Hepatocyte (in vitro differentiated cells): ENCODE measurements at regions not wholly inside any gene's neighbourhood (a gene's known extent, or its start where the extent isn't known, plus 50 kb on each side); places are given as distances from the start of the nearest gene placed in this dataset.

Experiments
- DNase-seq: peaks from one replicate; pipeline ENCODE4 v3.0.0-alpha.2; 2016; ENCODE audit warnings: low spot score
- H2AFZ ChIP-seq: fragments of 200-600 bp; sonication (generic); 2 replicates; pipeline ENCODE4 v1.6.0; 2016; ENCODE audit warnings: antibody characterized with exemption, mild to moderate bottlenecking
- H3K27ac ChIP-seq: fragments of 200-600 bp; sonication (generic); 2 replicates; pipeline ENCODE4 v1.5.1; 2016; ENCODE audit warnings: mild to moderate bottlenecking
- H3K27me3 ChIP-seq: fragments of 200-600 bp; sonication (generic); 2 replicates; pipeline ENCODE4 v1.6.1; 2016
- H3K36me3 ChIP-seq: fragments of 200-600 bp; sonication (generic); replicated peaks from 2 replicates; pipeline ENCODE4 v1.5.1; 2016; ENCODE audit warnings: low read depth; ENCODE audit not compliant: insufficient read depth
- H3K4me1 ChIP-seq: fragments of 200-600 bp; sonication (generic); 2 replicates; pipeline ENCODE4 v1.5.1; 2016; ENCODE audit warnings: mild to moderate bottlenecking, moderate library complexity; ENCODE audit not compliant: insufficient read depth
- H3K4me2 ChIP-seq: fragments of 200-600 bp; sonication (generic); 2 replicates; pipeline ENCODE4 v1.6.0; 2016
- H3K4me3 ChIP-seq: fragments of 200-600 bp; sonication (generic); 2 replicates; pipeline ENCODE4 v1.5.1; 2016; ENCODE audit warnings: mild to moderate bottlenecking
- H3K79me2 ChIP-seq: fragments of 200-600 bp; sonication (generic); 2 replicates; pipeline ENCODE4 v1.6.0; 2017; ENCODE audit warnings: mild to moderate bottlenecking
- H3K9me2 ChIP-seq: fragments of 200-600 bp; sonication (generic); replicated peaks from 2 replicates; pipeline ENCODE4 v1.6.0; 2017; ENCODE audit warnings: mild to moderate bottlenecking; ENCODE audit not compliant: insufficient read depth
- H3K9me3 ChIP-seq: fragments of 200-600 bp; sonication (generic); 2 replicates; pipeline ENCODE4 v1.5.1; 2016; ENCODE audit warnings: low read depth, mild to moderate bottlenecking
- H4K20me1 ChIP-seq: fragments of 200-600 bp; sonication (generic); 2 replicates; pipeline ENCODE4 v1.6.0; 2016; ENCODE audit warnings: mild to moderate bottlenecking; ENCODE audit not compliant: insufficient read depth, poor library complexity, severe bottlenecking
- EZH2 ChIP-seq: fragments of 200-600 bp; sonication (generic); IDR thresholded peaks from 2 replicates; pipeline ENCODE4 v1.6.1; 2016; ENCODE audit warnings: antibody characterized with exemption, mild to moderate bottlenecking, borderline replicate concordance
- EZH2phosphoT487 ChIP-seq: fragments of 200-600 bp; sonication (generic); IDR thresholded peaks from one replicate; pipeline ENCODE4 v1.6.1; 2018; ENCODE audit warnings: antibody characterized with exemption, mild to moderate bottlenecking, low read depth, moderate library complexity; ENCODE audit not compliant: unreplicated experiment, severe bottlenecking
- WGBS: methylation state at CpG from one replicate; pipeline ENCODE4 v1.1.6; 2016; ENCODE audit warnings: low lambda C conversion rate; ENCODE audit errors: missing lambda C conversion rate; 5-methylcytosine and 5-hydroxymethylcytosine counted together
- TF ChIP-seq, protein P1 (sequence below): fragments of 200-600 bp; sonication (generic); IDR thresholded peaks from 2 replicates; pipeline ENCODE4 v1.5.1; 2016; ENCODE audit warnings: antibody characterized with exemption, mild to moderate bottlenecking; ENCODE audit not compliant: poor library complexity

DNA sequence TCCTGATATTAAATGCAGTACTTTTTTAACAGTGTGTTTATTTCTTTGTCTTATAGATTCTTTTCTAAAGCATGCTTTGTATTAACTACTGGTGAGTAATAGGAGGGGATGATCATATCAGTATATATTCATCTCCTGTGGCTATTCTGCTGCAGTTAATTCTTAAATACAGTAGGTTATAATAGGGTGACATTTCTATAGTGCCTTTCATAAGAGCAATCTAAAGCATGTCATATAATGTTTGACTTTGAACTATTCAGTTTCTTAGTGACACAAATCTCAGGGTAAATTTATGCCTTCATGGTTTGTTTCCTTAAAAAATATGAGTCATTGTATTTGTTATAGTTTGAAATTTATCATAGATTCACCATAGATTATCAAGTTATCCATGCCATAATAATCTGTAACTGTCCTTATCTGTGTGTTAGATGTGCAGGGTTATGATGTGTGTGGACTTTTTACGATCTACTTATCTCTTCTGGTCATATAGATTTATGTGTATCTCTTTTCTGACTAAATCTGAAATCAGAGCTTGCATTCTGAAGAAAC, 1019.5 kb downstream of the NR2F1-AS1 start:
- WGBS: 48% methylated on average over 1 of the region's 1 CpG
- Histone ChIP-seq H3K79me2 (no peaks in the 10 kb centered on the region), H3K4me3 (no peak overlapping the region), H3K27ac (no peak overlapping the region), H3K4me1 (peaks cover 14% of the 10 kb centered on the region), H3K9me3 (no peaks in the 10 kb centered on the region), H2AFZ (no peak overlapping the region), H3K9me2 (no peaks in the 10 kb centered on the region), H4K20me1 (no peaks in the 10 kb centered on the region), H3K27me3 (no peaks in the 10 kb centered on the region), H3K36me3 (no peaks in the 10 kb centered on the region), H3K4me2 (no peak overlapping the region)
- no peak for DNase-seq
- TF ChIP-seq EZH2phosphoT487: no peak
- TF ChIP-seq, protein P1, sequence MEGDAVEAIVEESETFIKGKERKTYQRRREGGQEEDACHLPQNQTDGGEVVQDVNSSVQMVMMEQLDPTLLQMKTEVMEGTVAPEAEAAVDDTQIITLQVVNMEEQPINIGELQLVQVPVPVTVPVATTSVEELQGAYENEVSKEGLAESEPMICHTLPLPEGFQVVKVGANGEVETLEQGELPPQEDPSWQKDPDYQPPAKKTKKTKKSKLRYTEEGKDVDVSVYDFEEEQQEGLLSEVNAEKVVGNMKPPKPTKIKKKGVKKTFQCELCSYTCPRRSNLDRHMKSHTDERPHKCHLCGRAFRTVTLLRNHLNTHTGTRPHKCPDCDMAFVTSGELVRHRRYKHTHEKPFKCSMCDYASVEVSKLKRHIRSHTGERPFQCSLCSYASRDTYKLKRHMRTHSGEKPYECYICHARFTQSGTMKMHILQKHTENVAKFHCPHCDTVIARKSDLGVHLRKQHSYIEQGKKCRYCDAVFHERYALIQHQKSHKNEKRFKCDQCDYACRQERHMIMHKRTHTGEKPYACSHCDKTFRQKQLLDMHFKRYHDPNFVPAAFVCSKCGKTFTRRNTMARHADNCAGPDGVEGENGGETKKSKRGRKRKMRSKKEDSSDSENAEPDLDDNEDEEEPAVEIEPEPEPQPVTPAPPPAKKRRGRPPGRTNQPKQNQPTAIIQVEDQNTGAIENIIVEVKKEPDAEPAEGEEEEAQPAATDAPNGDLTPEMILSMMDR: no peak
- no peak for TF ChIP-seq EZH2

DNA sequence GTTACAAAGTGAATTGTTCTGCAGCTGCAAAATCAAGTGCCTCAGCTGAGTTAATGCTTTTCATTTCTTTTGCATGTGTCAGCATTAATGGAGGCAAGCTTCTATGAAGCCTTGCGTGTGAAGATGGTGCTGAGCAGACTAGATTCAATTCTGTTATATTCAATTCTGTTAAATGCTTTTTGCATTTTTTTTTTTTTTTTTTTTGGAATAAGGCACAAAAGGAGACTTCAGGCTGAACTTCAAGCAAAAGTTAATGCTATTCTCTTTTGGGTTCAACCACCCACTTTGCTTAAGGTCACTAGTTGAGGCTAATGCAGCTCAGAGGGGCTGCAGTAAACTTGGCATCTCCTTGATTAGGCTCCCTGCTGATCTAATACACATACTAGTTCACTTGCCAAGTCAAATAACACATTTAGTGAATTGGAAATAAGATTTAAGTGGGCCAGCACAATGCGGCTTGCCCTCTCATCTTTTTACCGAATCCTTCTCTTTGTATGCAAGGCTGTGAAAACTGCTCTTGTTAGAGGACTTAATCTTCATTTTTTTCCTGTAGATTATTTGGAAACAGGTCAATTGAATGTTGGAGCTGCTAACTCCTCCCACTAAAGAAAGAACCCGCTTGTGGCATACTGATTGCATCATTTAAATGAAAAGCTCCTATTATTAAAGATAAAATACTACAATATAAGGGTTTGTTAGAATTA, 1020.2 kb downstream of the NR2F1-AS1 start:
- TF ChIP-seq, protein P1: no peak
- no peak for TF ChIP-seq EZH2
- no peak for TF ChIP-seq EZH2phosphoT487
- 76% methylated on average over 4 of the region's 4 CpGs for WGBS
- Histone ChIP-seq H3K9me3 (no peaks in the 10 kb centered on the region), H3K9me2 (no peaks in the 10 kb centered on the region), H2AFZ (no peak overlapping the region), H3K4me3 (no peak overlapping the region), H3K4me1 (peaks cover 14% of the 10 kb centered on the region), H3K27me3 (no peaks in the 10 kb centered on the region), H3K36me3 (no peaks in the 10 kb centered on the region), H3K79me2 (no peaks in the 10 kb centered on the region), H3K27ac (no peak overlapping the region), H4K20me1 (no peaks in the 10 kb centered on the region), H3K4me2 (no peak overlapping the region)
- peak; percentile 11 for DNase-seq

DNA sequence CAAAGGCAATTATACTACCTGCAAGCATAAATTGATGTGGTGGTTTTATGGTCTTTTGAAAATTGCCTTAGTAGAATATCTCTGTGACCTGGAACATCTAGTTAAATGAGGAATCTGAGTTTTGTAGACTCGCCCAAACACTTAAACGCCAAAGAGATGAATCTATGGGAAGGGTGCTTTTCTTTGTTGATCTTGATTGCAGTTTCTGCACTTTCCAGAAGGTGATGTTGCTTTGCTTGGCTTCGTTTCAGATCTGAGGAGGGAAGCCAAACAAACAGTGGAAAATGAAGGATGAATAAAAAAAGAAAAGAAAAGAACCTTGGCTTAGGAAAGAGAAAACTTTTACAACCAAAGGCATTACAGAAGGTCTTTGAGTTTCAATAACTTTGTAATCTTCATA, 1021.2 kb downstream of the NR2F1-AS1 start:
- H3K4me2 ChIP-seq: no peak overlapping the region
- WGBS: 73% methylated on average over 3 of the region's 3 CpGs

More for the DNA sequence above, 1021.2 kb downstream of the NR2F1-AS1 start:
- no peak for DNase-seq
- no peaks in the 10 kb centered on the region for H3K27me3 ChIP-seq
- H3K4me3 ChIP-seq: no peak overlapping the region
- no peaks in the 10 kb centered on the region for H3K79me2 ChIP-seq
- TF ChIP-seq, protein P1: peak; percentile 7
- no peak for TF ChIP-seq EZH2
- H3K9me3 ChIP-seq: no peaks in the 10 kb centered on the region
- H3K9me2 ChIP-seq: no peaks in the 10 kb centered on the region
- H3K27ac ChIP-seq: no peak overlapping the region
- no peaks in the 10 kb centered on the region for H3K36me3 ChIP-seq
- no peak overlapping the region for H2AFZ ChIP-seq
- H3K4me1 ChIP-seq: peaks cover 14% of the 10 kb centered on the region
- no peaks in the 10 kb centered on the region for H4K20me1 ChIP-seq
